ENCODE measurements at regions not wholly inside any gene's neighbourhood (a gene's known extent, or its start where the extent isn't known, plus 50 kb on each side); places are given as distances from the start of the nearest gene placed in this dataset.

DNA sequence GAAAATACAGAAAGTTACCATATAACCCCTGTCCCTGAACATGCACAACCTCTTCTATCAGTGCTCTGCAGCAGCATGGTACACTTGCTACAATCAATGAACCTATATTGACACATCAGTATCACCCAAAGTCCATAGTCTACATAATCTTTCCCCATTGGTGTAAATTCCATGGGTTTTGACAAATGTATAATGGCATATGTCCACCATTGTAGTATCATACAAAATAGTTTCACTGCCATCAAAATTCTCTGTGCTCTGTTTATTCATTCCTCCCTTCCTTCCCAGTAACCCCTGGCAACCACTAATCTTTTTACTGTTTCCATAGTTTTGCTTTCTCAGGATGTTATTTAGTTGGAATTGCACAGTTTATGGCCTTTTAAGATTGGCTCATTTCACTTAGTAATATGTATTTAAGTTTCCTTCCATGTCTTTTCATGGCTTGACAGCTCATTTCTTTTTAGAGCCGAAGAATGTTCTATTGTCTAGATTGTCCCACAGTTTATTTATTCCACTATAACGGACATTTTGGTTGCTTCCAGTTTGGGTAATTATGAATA is 1707.0 kb downstream of the EFNA5 start:
- Mint-ChIP-seq H3K4me1 (ENCODE audit: low read depth, unreplicated experiment) (no peaks in the 10 kb centered on the region), H3K27me3 (ENCODE audit: low read depth, unreplicated experiment) (no peaks in the 10 kb centered on the region), H3K27ac (ENCODE audit: unreplicated experiment) (no peak overlapping the region), H3K4me3 (ENCODE audit: unreplicated experiment) (no peak overlapping the region), H3K9me3 (ENCODE audit: unreplicated experiment) (no peaks in the 10 kb centered on the region), H3K36me3 (ENCODE audit: low read depth, unreplicated experiment) (no peaks in the 10 kb centered on the region)
- Histone ChIP-seq H3K4me3 (ENCODE audit: insufficient read depth, low read depth, low read length) (no peak overlapping the region), H3K9me3 (ENCODE audit: insufficient read depth, low read depth, low read length) (no peaks in the 10 kb centered on the region), H3K4me1 (ENCODE audit: insufficient read depth, low read length) (no peaks in the 10 kb centered on the region), H3K9ac (ENCODE audit: low read length) (no peak overlapping the region), H3K36me3 (ENCODE audit: insufficient read depth, low read length) (no peaks in the 10 kb centered on the region), H3K79me2 (ENCODE audit: insufficient read depth, low read length) (no peaks in the 10 kb centered on the region), H2AFZ (ENCODE audit: low read depth, low read length) (peak overlapping the region; percentile 0), H3K27me3 (ENCODE audit: insufficient read depth, low read length) (no peaks in the 10 kb centered on the region), H3K27ac (ENCODE audit: low read depth, low read length) (no peak overlapping the region), H4K20me1 (ENCODE audit: insufficient read depth, low read length) (no peaks in the 10 kb centered on the region), H3K4me2 (ENCODE audit: low read length) (no peak overlapping the region)
- no peak for DNase-seq (ENCODE audit: low read depth)
- TF ChIP-seq, protein P1, sequence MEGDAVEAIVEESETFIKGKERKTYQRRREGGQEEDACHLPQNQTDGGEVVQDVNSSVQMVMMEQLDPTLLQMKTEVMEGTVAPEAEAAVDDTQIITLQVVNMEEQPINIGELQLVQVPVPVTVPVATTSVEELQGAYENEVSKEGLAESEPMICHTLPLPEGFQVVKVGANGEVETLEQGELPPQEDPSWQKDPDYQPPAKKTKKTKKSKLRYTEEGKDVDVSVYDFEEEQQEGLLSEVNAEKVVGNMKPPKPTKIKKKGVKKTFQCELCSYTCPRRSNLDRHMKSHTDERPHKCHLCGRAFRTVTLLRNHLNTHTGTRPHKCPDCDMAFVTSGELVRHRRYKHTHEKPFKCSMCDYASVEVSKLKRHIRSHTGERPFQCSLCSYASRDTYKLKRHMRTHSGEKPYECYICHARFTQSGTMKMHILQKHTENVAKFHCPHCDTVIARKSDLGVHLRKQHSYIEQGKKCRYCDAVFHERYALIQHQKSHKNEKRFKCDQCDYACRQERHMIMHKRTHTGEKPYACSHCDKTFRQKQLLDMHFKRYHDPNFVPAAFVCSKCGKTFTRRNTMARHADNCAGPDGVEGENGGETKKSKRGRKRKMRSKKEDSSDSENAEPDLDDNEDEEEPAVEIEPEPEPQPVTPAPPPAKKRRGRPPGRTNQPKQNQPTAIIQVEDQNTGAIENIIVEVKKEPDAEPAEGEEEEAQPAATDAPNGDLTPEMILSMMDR (IDR thresholded peaks at IDR 0.05; ENCODE audit: insufficient read depth, low read depth, low read length): no peak
- TF ChIP-seq EZH2 (IDR thresholded peaks at IDR 0.05; ENCODE audit: insufficient read depth, low read length): no peak
- FAIRE-seq: no peak

DNA sequence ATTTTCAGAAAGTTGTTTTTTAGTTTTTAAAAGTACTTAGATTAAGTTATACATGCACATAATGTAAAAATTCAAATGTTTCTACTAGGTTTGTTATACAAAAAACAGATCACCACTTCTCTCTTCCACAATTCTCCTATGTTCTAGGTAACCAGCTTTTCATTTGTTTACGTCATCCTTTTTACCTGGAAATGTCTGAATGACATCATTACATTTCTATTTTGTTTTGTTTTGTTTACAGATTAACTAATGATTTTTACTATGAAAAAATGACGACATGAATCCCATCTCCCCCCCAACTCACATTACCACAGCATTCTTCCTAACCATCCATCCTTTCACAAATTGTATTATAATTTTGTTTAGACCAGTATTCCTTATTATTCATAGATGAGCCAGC is 1709.2 kb downstream of the EFNA5 start:
- H4K20me1 ChIP-seq (ENCODE audit: insufficient read depth, low read length): no peaks in the 10 kb centered on the region
- no peak overlapping the region for H3K4me3 Mint-ChIP-seq (ENCODE audit: unreplicated experiment)
- H2AFZ ChIP-seq (ENCODE audit: low read depth, low read length): no peak overlapping the region
- no peak overlapping the region for H3K4me3 ChIP-seq (ENCODE audit: insufficient read depth, low read depth, low read length)
- FAIRE-seq (no peak), DNase-seq (ENCODE audit: low read depth) (no peak)
- no peaks in the 10 kb centered on the region for H3K9me3 ChIP-seq (ENCODE audit: insufficient read depth, low read depth, low read length)
- H3K4me1 ChIP-seq (ENCODE audit: insufficient read depth, low read length): no peaks in the 10 kb centered on the region
- H3K9me3 Mint-ChIP-seq (ENCODE audit: unreplicated experiment): no peaks in the 10 kb centered on the region
- H3K79me2 ChIP-seq (ENCODE audit: insufficient read depth, low read length): no peaks in the 10 kb centered on the region
- H3K27me3 ChIP-seq (ENCODE audit: insufficient read depth, low read length): no peaks in the 10 kb centered on the region
- H3K36me3 ChIP-seq (ENCODE audit: insufficient read depth, low read length): no peaks in the 10 kb centered on the region
- H3K27me3 Mint-ChIP-seq (ENCODE audit: low read depth, unreplicated experiment): no peaks in the 10 kb centered on the region
- H3K27ac Mint-ChIP-seq (ENCODE audit: unreplicated experiment): no peak overlapping the region
- H3K4me1 Mint-ChIP-seq (ENCODE audit: low read depth, unreplicated experiment): peaks cover 5% of the 10 kb centered on the region
- no peaks in the 10 kb centered on the region for H3K36me3 Mint-ChIP-seq (ENCODE audit: low read depth, unreplicated experiment)
- H3K4me2 ChIP-seq (ENCODE audit: low read length): no peak overlapping the region
- H3K9ac ChIP-seq (ENCODE audit: low read length): no peak overlapping the region
- H3K27ac ChIP-seq (ENCODE audit: low read depth, low read length): no peak overlapping the region
- no peak for TF ChIP-seq EZH2 (IDR thresholded peaks at IDR 0.05; ENCODE audit: insufficient read depth, low read length)
- TF ChIP-seq, protein P1 (IDR thresholded peaks at IDR 0.05; ENCODE audit: insufficient read depth, low read depth, low read length): no peak

DNA sequence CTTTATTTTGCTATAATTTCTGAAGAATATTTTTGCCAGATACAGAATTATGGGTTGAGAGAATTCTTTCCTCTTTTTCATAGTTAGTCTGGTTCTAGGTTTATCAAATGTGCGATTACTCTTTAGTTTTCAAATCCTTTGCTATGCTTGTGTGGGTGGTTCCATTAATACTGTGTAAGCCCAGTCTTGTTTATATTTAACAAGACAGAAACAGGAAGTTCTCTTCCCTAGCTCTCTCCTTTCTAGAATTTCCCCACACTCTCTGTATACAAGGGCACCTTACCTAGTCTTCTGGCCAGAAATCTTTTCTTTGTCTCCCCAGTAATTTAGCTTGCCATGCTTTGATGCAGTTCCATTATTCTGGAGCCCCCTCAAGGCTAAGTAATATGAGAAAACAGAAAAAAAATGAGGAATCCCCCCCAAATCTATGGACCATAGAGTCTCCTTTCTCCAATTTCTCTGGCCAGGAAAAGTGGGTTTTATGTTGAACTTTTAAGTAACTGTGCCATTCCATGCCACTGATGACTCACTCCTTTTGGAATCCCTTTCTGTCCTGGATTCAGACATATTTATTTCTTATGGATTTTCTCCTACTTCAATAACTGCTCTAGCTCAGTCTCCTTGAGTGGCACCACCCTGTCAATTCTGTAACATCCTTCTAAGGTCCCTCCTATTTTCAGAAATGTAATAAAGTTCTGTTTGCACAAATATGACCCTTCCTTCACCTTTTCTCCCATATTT is 1714.1 kb downstream of the EFNA5 start:
- Histone ChIP-seq H2AFZ (ENCODE audit: low read depth, low read length) (no peak overlapping the region), H3K27ac (ENCODE audit: low read depth, low read length) (no peak overlapping the region)
- peak; percentile 16 for DNase-seq (ENCODE audit: low read depth)

More for the DNA sequence above, 1714.1 kb downstream of the EFNA5 start:
- Histone ChIP-seq H3K9me3 (ENCODE audit: insufficient read depth, low read depth, low read length) (no peaks in the 10 kb centered on the region), H4K20me1 (ENCODE audit: insufficient read depth, low read length) (no peaks in the 10 kb centered on the region), H3K4me2 (ENCODE audit: low read length) (no peak overlapping the region), H3K27me3 (ENCODE audit: insufficient read depth, low read length) (no peaks in the 10 kb centered on the region), H3K4me3 (ENCODE audit: insufficient read depth, low read depth, low read length) (no peak overlapping the region), H3K79me2 (ENCODE audit: insufficient read depth, low read length) (no peaks in the 10 kb centered on the region), H3K36me3 (ENCODE audit: insufficient read depth, low read length) (no peaks in the 10 kb centered on the region), H3K4me1 (ENCODE audit: insufficient read depth, low read length) (no peaks in the 10 kb centered on the region), H3K9ac (ENCODE audit: low read length) (no peak overlapping the region)
- Mint-ChIP-seq H3K9me3 (ENCODE audit: unreplicated experiment) (no peaks in the 10 kb centered on the region), H3K27me3 (ENCODE audit: low read depth, unreplicated experiment) (no peaks in the 10 kb centered on the region), H3K36me3 (ENCODE audit: low read depth, unreplicated experiment) (no peaks in the 10 kb centered on the region), H3K4me3 (ENCODE audit: unreplicated experiment) (no peak overlapping the region), H3K4me1 (ENCODE audit: low read depth, unreplicated experiment) (peaks cover 9% of the 10 kb centered on the region), H3K27ac (ENCODE audit: unreplicated experiment) (peak overlapping the region; percentile 89)
- TF ChIP-seq EZH2 (IDR thresholded peaks at IDR 0.05; ENCODE audit: insufficient read depth, low read length): no peak
- TF ChIP-seq, protein P1 (IDR thresholded peaks at IDR 0.05; ENCODE audit: insufficient read depth, low read depth, low read length): no peak
- no peak for FAIRE-seq

Measured in astrocyte (in vitro differentiated cells and primary cell).